HTR-8/SVneo (cell line): ENCODE measurements at regions not wholly inside any gene's neighbourhood (a gene's known extent, or its start where the extent isn't known, plus 50 kb on each side); places are given as distances from the start of the nearest gene placed in this dataset.
"Not testable (repeated sequence)": the region's sequence is repeated elsewhere in the genome, so short reads cannot be mapped to it uniquely, and the experiment has no call there.

ENCODE experiments used
- DNase-seq: peaks from one replicate; pipeline ENCODE4 v3.0.0; 2011; ENCODE audit warnings: low spot score, mixed read lengths; ENCODE audit not compliant: insufficient read length
- FAIRE-seq: peaks from 2 replicates; lab custom pipeline; 2011; peaks lifted over from hg19 to GRCh38; lab: Jason Lieb, UNC

- FAIRE-seq (no peak), DNase-seq (no peak)
These were observed 410.6 kb downstream of the PIK3C3 start for GRCh38 chr18:42365591-42365990.

- no peak for FAIRE-seq
- DNase-seq = no peak
These were observed 418.6 kb downstream of the PIK3C3 start for GRCh38 chr18:42373584-42373983.

GRCh38 chr18:42374961-42375360, 419.9 kb downstream of the PIK3C3 start:
- FAIRE-seq = no peak
- DNase-seq = no peak

GRCh38 chr18:42378854-42379253, 423.8 kb downstream of the PIK3C3 start:
- not testable (repeated sequence) for DNase-seq, FAIRE-seq

- DNase-seq, FAIRE-seq: not testable (repeated sequence)
These were observed 426.2 kb downstream of the PIK3C3 start for GRCh38 chr18:42381236-42381635.

- FAIRE-seq (no peak), DNase-seq (no peak)
These were observed 437.4 kb downstream of the PIK3C3 start for GRCh38 chr18:42392416-42392815.

GRCh38 chr18:42392926-42393325, 437.9 kb downstream of the PIK3C3 start:
- DNase-seq = no peak
- FAIRE-seq = no peak

GRCh38 chr18:42394238-42394637, 439.2 kb downstream of the PIK3C3 start:
- FAIRE-seq (no peak), DNase-seq (no peak)

GRCh38 chr18:42401131-42401673, 446.2 kb downstream of the PIK3C3 start:
- FAIRE-seq = no peak
- DNase-seq = no peak

GRCh38 chr18:42404151-42404550, 449.1 kb downstream of the PIK3C3 start:
- no peak for DNase-seq
- no peak for FAIRE-seq

GRCh38 chr18:42409005-42409404, 454.0 kb downstream of the PIK3C3 start:
- no peak for FAIRE-seq
- no peak for DNase-seq

GRCh38 chr18:42412281-42412680, 457.2 kb downstream of the PIK3C3 start:
- DNase-seq = no peak
- FAIRE-seq = no peak

- no peak for FAIRE-seq
- DNase-seq = peak; percentile 11
These were observed 457.9 kb downstream of the PIK3C3 start for GRCh38 chr18:42412896-42413295.

GRCh38 chr18:42413870-42414269, 458.8 kb downstream of the PIK3C3 start:
- no peak for DNase-seq
- no peak for FAIRE-seq

GRCh38 chr18:42414756-42415454, 459.9 kb downstream of the PIK3C3 start:
- DNase-seq (peak; percentile 10), FAIRE-seq (no peak)

GRCh38 chr18:42417189-42417588, 462.2 kb downstream of the PIK3C3 start:
- no peak for FAIRE-seq
- DNase-seq = no peak

- no peak for DNase-seq
- FAIRE-seq = no peak
These were observed 463.1 kb downstream of the PIK3C3 start for GRCh38 chr18:42418121-42418520.

- DNase-seq (no peak), FAIRE-seq (no peak)
These were observed 470.0 kb downstream of the PIK3C3 start for GRCh38 chr18:42425025-42425424.

- no peak for FAIRE-seq
- no peak for DNase-seq
These were observed 471.5 kb downstream of the PIK3C3 start for GRCh38 chr18:42426496-42427015.

- no peak for DNase-seq
- FAIRE-seq = no peak
These were observed 474.2 kb downstream of the PIK3C3 start for GRCh38 chr18:42429196-42429595.

GRCh38 chr18:42436222-42436765, 481.3 kb downstream of the PIK3C3 start:
- FAIRE-seq (no peak), DNase-seq (no peak)

GRCh38 chr18:42437001-42437400, 482.0 kb downstream of the PIK3C3 start:
- FAIRE-seq (no peak), DNase-seq (no peak)
